ENCODE measurements at regions not wholly inside any gene's neighbourhood (a gene's known extent, or its start where the extent isn't known, plus 50 kb on each side); places are given as distances from the start of the nearest gene placed in this dataset.

DNA sequence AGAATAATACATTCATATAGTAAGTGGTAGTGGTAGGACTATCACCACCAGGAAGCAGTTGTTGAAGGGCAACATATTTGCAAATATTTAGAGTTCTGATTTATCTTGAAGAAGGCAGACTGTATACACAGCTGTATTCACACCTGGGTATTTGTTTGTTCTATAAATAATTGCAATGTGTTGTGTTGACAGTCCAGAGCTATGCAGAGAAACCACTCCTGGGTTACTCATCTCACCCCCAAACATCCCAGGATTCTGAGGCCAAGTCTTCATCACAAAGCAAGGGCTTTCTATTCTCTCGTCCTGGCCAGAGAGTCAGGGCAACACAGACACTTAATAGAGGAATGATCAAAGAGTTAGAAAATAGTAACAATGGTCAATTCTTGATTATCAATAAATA is 102.1 kb upstream of the FAT3 start:
- no peaks in the 10 kb centered on the region for H3K4me1 ChIP-seq (ENCODE audit: control insufficient read depth, insufficient read depth, low read length)
- no peak overlapping the region for H3K9ac ChIP-seq (ENCODE audit: low read length)
- H3K9me3 ChIP-seq (ENCODE audit: control insufficient read depth, insufficient read depth, low read depth, low read length), result no peaks in the 10 kb centered on the region
- no peaks in the 10 kb centered on the region for H3K36me3 ChIP-seq (ENCODE audit: control insufficient read depth, insufficient read depth, low read length)
- no peaks in the 10 kb centered on the region for H3K27me3 ChIP-seq (ENCODE audit: control insufficient read depth, insufficient read depth, low read length)
- no peak overlapping the region for H3K4me3 ChIP-seq (ENCODE audit: low read depth, low read length)
- H3K27ac ChIP-seq (ENCODE audit: low read depth, low read length), result no peak overlapping the region

- H3K9ac ChIP-seq (ENCODE audit: low read length), result no peak overlapping the region
- no peak overlapping the region for H3K4me3 ChIP-seq (ENCODE audit: low read depth, low read length)
- H3K27me3 ChIP-seq (ENCODE audit: control insufficient read depth, insufficient read depth, low read length), result no peaks in the 10 kb centered on the region
- H3K4me1 ChIP-seq (ENCODE audit: control insufficient read depth, insufficient read depth, low read length), result peaks cover 6% of the 10 kb centered on the region; the same call in 1 of the 2 replicates
- H3K36me3 ChIP-seq (ENCODE audit: control insufficient read depth, insufficient read depth, low read length), result no peaks in the 10 kb centered on the region
- no peaks in the 10 kb centered on the region for H3K9me3 ChIP-seq (ENCODE audit: control insufficient read depth, insufficient read depth, low read depth, low read length)
- no peak overlapping the region for H3K27ac ChIP-seq (ENCODE audit: low read depth, low read length)
Observed at GRCh38 chr11:92111287-92111686, 113.3 kb upstream of the FAT3 start.

DNA sequence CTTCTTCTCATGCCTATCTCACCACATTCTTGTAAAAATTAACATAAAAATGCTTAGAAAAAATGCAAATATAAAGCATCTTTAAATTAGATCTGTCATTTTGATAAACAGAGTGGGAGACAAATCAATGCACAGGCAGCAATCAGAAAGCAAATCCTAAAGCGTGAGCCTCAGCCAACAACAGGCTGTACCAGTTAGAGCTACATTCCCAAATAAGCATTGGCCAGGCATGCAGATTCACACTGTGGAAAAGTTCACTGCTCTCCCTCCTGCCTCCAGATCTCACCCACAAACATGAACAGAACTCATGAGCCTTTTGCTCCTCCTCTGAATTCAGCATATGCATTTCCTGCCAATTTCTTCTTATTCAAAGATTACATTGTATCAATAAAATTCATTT is 115.2 kb upstream of the FAT3 start:
- H3K36me3 ChIP-seq (ENCODE audit: control insufficient read depth, insufficient read depth, low read length), result no peaks in the 10 kb centered on the region
- H3K9me3 ChIP-seq (ENCODE audit: control insufficient read depth, insufficient read depth, low read depth, low read length), result no peaks in the 10 kb centered on the region
- no peak overlapping the region for H3K4me3 ChIP-seq (ENCODE audit: low read depth, low read length)
- H3K27ac ChIP-seq (ENCODE audit: low read depth, low read length), result no peak overlapping the region
- H3K4me1 ChIP-seq (ENCODE audit: control insufficient read depth, insufficient read depth, low read length), result peaks cover 9% of the 10 kb centered on the region; the same call in 1 of the 2 replicates
- H3K9ac ChIP-seq (ENCODE audit: low read length), result no peak overlapping the region
- no peaks in the 10 kb centered on the region for H3K27me3 ChIP-seq (ENCODE audit: control insufficient read depth, insufficient read depth, low read length)

DNA sequence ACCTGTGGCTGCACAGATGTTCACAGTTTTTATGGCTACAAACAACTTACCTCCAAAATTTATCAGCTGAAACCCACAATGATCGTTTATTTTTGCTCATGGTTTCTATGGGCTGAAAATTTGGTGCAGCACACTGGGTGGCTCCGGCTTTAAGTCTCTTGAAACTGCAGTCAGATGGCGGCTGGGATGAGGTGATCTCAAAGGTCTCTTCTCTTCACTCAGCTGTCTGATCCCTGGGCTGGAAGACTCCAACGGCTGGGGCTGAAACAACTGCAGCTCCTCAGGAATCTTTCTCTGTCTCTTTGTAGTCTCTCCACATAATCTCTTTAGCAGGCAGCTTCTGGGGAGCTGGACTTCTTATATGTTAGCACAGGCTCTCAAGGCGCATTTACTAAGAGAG is 117.3 kb upstream of the FAT3 start:
- no peaks in the 10 kb centered on the region for H3K9me3 ChIP-seq (ENCODE audit: control insufficient read depth, insufficient read depth, low read depth, low read length)
- H3K4me3 ChIP-seq (ENCODE audit: low read depth, low read length), result no peak overlapping the region
- H3K9ac ChIP-seq (ENCODE audit: low read length), result no peak overlapping the region
- H3K36me3 ChIP-seq (ENCODE audit: control insufficient read depth, insufficient read depth, low read length), result no peaks in the 10 kb centered on the region
- H3K27ac ChIP-seq (ENCODE audit: low read depth, low read length), result no peak overlapping the region
- peaks cover 15% of the 10 kb centered on the region; the same call in 1 of the 2 replicates for H3K4me1 ChIP-seq (ENCODE audit: control insufficient read depth, insufficient read depth, low read length)
- no peaks in the 10 kb centered on the region for H3K27me3 ChIP-seq (ENCODE audit: control insufficient read depth, insufficient read depth, low read length)

GRCh38 chr11:92104349-92104748 is 120.3 kb upstream of the FAT3 start:
- peaks cover 11% of the 10 kb centered on the region; the same call in 1 of the 2 replicates for H3K4me1 ChIP-seq (ENCODE audit: control insufficient read depth, insufficient read depth, low read length)
- no peak overlapping the region for H3K27ac ChIP-seq (ENCODE audit: low read depth, low read length)
- no peak overlapping the region for H3K4me3 ChIP-seq (ENCODE audit: low read depth, low read length)
- H3K9ac ChIP-seq (ENCODE audit: low read length), result no peak overlapping the region
- no peaks in the 10 kb centered on the region for H3K27me3 ChIP-seq (ENCODE audit: control insufficient read depth, insufficient read depth, low read length)
- no peaks in the 10 kb centered on the region for H3K36me3 ChIP-seq (ENCODE audit: control insufficient read depth, insufficient read depth, low read length)
- H3K9me3 ChIP-seq (ENCODE audit: control insufficient read depth, insufficient read depth, low read depth, low read length), result no peaks in the 10 kb centered on the region

- no peak overlapping the region for H3K27ac ChIP-seq (ENCODE audit: low read depth, low read length)
Observed at GRCh38 chr11:92101920-92102319, 122.7 kb upstream of the FAT3 start.

DNA sequence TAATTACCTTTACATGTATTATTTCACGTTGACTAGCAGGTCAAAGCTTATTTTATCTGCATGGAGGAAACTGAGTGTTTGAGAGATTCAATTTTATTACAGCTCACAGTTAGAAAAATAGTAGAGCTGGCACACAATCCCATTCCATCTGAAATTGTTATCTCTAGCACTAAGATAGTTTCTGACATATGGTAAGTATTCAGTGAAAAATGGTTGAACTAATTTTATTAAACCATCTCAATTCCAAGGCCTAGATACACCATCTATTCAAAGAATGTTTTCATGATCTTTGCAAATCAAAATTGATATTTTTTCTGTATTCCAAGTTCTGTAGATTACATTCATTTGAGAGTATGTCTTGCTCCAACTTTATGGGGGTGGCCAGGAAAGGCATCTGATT is 125.4 kb upstream of the FAT3 start:
- no peaks in the 10 kb centered on the region for H3K27me3 ChIP-seq (ENCODE audit: control insufficient read depth, insufficient read depth, low read length)
- H3K9ac ChIP-seq (ENCODE audit: low read length), result no peak overlapping the region
- H3K36me3 ChIP-seq (ENCODE audit: control insufficient read depth, insufficient read depth, low read length), result no peaks in the 10 kb centered on the region
- H3K9me3 ChIP-seq (ENCODE audit: control insufficient read depth, insufficient read depth, low read depth, low read length), result no peaks in the 10 kb centered on the region
- H3K4me3 ChIP-seq (ENCODE audit: low read depth, low read length), result no peak overlapping the region
- no peak overlapping the region for H3K27ac ChIP-seq (ENCODE audit: low read depth, low read length)
- H3K4me1 ChIP-seq (ENCODE audit: control insufficient read depth, insufficient read depth, low read length), result peaks cover 4% of the 10 kb centered on the region; the same call in 1 of the 2 replicates

More at GRCh38 chr11:92101920-92102319, 122.7 kb upstream of the FAT3 start:
- Histone ChIP-seq H3K36me3 (ENCODE audit: control insufficient read depth, insufficient read depth, low read length) (no peaks in the 10 kb centered on the region), H3K4me1 (ENCODE audit: control insufficient read depth, insufficient read depth, low read length) (peaks cover 10% of the 10 kb centered on the region; the same call in 1 of the 2 replicates), H3K27me3 (ENCODE audit: control insufficient read depth, insufficient read depth, low read length) (no peaks in the 10 kb centered on the region), H3K9me3 (ENCODE audit: control insufficient read depth, insufficient read depth, low read depth, low read length) (no peaks in the 10 kb centered on the region), H3K9ac (ENCODE audit: low read length) (no peak overlapping the region), H3K4me3 (ENCODE audit: low read depth, low read length) (no peak overlapping the region)

GRCh38 chr11:92098172-92098571 is 126.4 kb upstream of the FAT3 start:
- Histone ChIP-seq H3K4me3 (ENCODE audit: low read depth, low read length) (no peak overlapping the region), H3K9me3 (ENCODE audit: control insufficient read depth, insufficient read depth, low read depth, low read length) (no peaks in the 10 kb centered on the region), H3K36me3 (ENCODE audit: control insufficient read depth, insufficient read depth, low read length) (no peaks in the 10 kb centered on the region), H3K27ac (ENCODE audit: low read depth, low read length) (no peak overlapping the region), H3K4me1 (ENCODE audit: control insufficient read depth, insufficient read depth, low read length) (no peaks in the 10 kb centered on the region), H3K9ac (ENCODE audit: low read length) (no peak overlapping the region), H3K27me3 (ENCODE audit: control insufficient read depth, insufficient read depth, low read length) (no peaks in the 10 kb centered on the region)

- no peak overlapping the region for H3K4me3 ChIP-seq (ENCODE audit: low read depth, low read length)
- no peak overlapping the region for H3K27ac ChIP-seq (ENCODE audit: low read depth, low read length)
- no peaks in the 10 kb centered on the region for H3K9me3 ChIP-seq (ENCODE audit: control insufficient read depth, insufficient read depth, low read depth, low read length)
- H3K4me1 ChIP-seq (ENCODE audit: control insufficient read depth, insufficient read depth, low read length), result no peaks in the 10 kb centered on the region
- no peaks in the 10 kb centered on the region for H3K27me3 ChIP-seq (ENCODE audit: control insufficient read depth, insufficient read depth, low read length)
- H3K9ac ChIP-seq (ENCODE audit: low read length), result no peak overlapping the region
- H3K36me3 ChIP-seq (ENCODE audit: control insufficient read depth, insufficient read depth, low read length), result no peaks in the 10 kb centered on the region
Observed at GRCh38 chr11:92087725-92088537, 136.7 kb upstream of the FAT3 start.

DNA sequence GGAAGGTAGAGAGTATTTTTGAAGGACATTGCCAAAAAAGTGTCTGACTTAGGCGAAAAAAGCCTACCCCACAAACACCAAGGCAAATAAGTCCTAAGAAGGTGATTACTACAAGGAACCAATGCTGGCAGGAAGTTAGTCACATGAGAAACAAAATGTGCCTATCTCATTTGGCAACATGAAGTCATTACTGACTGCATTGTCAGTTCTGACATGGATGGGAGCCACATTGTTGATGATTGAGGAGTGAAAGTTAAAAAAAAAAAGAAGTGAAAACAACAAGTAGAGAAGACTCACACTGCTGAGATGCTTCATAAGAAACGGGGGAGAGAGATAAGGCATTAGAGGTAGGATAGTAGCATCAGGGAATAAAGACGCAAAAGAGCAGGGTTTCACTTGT is 141.5 kb upstream of the FAT3 start:
- no peak overlapping the region for H3K9ac ChIP-seq (ENCODE audit: low read length)
- H3K27me3 ChIP-seq (ENCODE audit: control insufficient read depth, insufficient read depth, low read length), result no peaks in the 10 kb centered on the region
- H3K4me1 ChIP-seq (ENCODE audit: control insufficient read depth, insufficient read depth, low read length), result no peaks in the 10 kb centered on the region
- H3K4me3 ChIP-seq (ENCODE audit: low read depth, low read length), result no peak overlapping the region
- H3K27ac ChIP-seq (ENCODE audit: low read depth, low read length), result no peak overlapping the region
- no peaks in the 10 kb centered on the region for H3K36me3 ChIP-seq (ENCODE audit: control insufficient read depth, insufficient read depth, low read length)
- no peaks in the 10 kb centered on the region; the same call in 1 of the 2 replicates for H3K9me3 ChIP-seq (ENCODE audit: control insufficient read depth, insufficient read depth, low read depth, low read length)

DNA sequence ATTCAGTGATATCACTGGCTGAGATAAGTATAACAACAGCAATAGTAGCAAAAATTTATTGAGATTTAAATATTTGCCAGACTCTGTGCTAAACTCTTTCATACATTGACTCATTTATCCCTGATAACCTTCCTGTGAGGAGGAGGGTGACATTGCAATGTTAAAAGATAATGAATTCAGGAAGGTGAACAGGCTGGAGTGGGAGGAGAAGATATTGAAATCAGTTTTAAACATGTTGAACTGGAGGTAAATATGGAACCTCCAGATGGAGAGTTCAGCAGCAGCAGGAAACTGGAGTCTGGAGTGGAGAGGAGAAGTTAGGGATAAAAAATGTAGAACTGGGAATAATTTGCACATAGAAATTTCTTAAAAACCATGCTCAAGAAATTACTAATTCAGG is 142.0 kb upstream of the FAT3 start:
- Histone ChIP-seq H3K27me3 (ENCODE audit: control insufficient read depth, insufficient read depth, low read length) (no peaks in the 10 kb centered on the region), H3K4me1 (ENCODE audit: control insufficient read depth, insufficient read depth, low read length) (no peaks in the 10 kb centered on the region), H3K36me3 (ENCODE audit: control insufficient read depth, insufficient read depth, low read length) (no peaks in the 10 kb centered on the region), H3K9ac (ENCODE audit: low read length) (no peak overlapping the region), H3K27ac (ENCODE audit: low read depth, low read length) (no peak overlapping the region), H3K9me3 (ENCODE audit: control insufficient read depth, insufficient read depth, low read depth, low read length) (no peaks in the 10 kb centered on the region; the same call in 1 of the 2 replicates), H3K4me3 (ENCODE audit: low read depth, low read length) (no peak overlapping the region)
